ENCODE measurements at regions not wholly inside any gene's neighbourhood (a gene's known extent, or its start where the extent isn't known, plus 50 kb on each side); places are given as distances from the start of the nearest gene placed in this dataset.

- in situ Hi-C loops (cut with HindIII; ENCODE audit: low sequenced_read_pairs): no loop called here
- no peak overlapping the region for H3K4me3 ChIP-seq (ENCODE audit: low read depth, low read length)
- no peak for TF ChIP-seq CTCF (IDR thresholded peaks at IDR 0.05; ENCODE audit: low read depth, low read length)
- DNase-seq (ENCODE audit: low read depth, low spot score): no peak
These were observed 60.1 kb upstream of the MAP3K7 start for GRCh38 chr6:90646940-90647339.

GRCh38 chr6:90645634-90646033 lies 58.8 kb upstream of the MAP3K7 start:
- no peak for TF ChIP-seq CTCF (IDR thresholded peaks at IDR 0.05; ENCODE audit: low read depth, low read length)
- DNase-seq (ENCODE audit: low read depth, low spot score): no peak
- in situ Hi-C loops (cut with HindIII; ENCODE audit: low sequenced_read_pairs): no loop called here
- no peak overlapping the region for H3K4me3 ChIP-seq (ENCODE audit: low read depth, low read length)

DNA sequence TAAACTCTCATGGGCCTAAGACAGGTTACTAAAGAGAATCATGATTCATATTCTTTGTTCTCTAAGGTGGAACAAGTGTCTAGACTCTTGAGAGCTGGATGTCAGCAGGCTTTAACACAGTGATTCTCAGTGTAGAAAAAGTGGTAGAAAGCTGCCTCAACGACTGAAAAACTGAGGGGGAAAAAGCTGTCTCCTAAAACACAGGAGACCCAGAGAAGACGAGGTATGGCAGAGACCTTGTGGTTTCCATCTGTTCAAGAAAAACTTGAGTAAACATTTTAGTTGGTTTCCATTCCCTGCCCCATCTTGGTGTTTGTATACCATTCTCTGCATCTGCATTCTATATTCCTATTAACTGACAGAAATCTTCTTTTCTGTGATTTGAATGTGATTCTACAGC lies 57.6 kb upstream of the MAP3K7 start:
- in situ Hi-C loops (cut with HindIII; ENCODE audit: low sequenced_read_pairs): no loop called here
- no peak overlapping the region for H3K4me3 ChIP-seq (ENCODE audit: low read depth, low read length)
- no peak for TF ChIP-seq CTCF (IDR thresholded peaks at IDR 0.05; ENCODE audit: low read depth, low read length)
- no peak for DNase-seq (ENCODE audit: low read depth, low spot score)

- TF ChIP-seq CTCF (IDR thresholded peaks at IDR 0.05; ENCODE audit: low read depth, low read length): no peak
- DNase-seq (ENCODE audit: low read depth, low spot score): no peak
- no peak overlapping the region for H3K4me3 ChIP-seq (ENCODE audit: low read depth, low read length)
- in situ Hi-C loops (cut with HindIII; ENCODE audit: low sequenced_read_pairs): no loop called here
These were observed 56.5 kb upstream of the MAP3K7 start for GRCh38 chr6:90643381-90643780.

DNA sequence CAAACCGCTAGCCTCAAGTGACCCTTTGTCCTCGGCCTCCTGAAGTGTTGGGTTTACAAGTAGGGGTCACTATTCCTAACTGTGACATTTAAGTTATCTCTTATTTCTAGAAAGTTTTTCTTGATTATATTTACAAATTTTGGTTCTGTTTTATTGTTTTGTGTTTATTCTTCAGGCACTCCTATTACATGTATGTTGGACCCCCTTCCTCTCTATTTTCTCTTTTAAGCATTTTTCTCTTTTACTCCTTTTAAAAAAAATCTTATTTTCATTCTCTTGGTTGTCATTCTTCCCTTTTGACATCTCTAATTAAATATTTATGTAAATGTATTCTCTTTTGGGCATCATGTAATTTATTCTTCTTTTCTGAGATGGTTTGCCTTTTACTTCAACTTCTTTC lies 50.4 kb upstream of the MAP3K7 start:
- H3K4me3 ChIP-seq (ENCODE audit: low read depth, low read length): no peak overlapping the region
- no peak for TF ChIP-seq CTCF (IDR thresholded peaks at IDR 0.05; ENCODE audit: low read depth, low read length)
- in situ Hi-C loops (cut with HindIII; ENCODE audit: low sequenced_read_pairs): no loop called here
- DNase-seq (ENCODE audit: low read depth, low spot score): no peak

Measured in astrocyte of the spinal cord (primary cell).